CD1c-positive myeloid dendritic cell (primary cell): ENCODE measurements at regions not wholly inside any gene's neighbourhood (a gene's known extent, or its start where the extent isn't known, plus 50 kb on each side); places are given as distances from the start of the nearest gene placed in this dataset.

Experiments
- DNase-seq: peaks from one replicate; pipeline ENCODE4 v3.0.0-alpha.2; 2016; ENCODE audit errors: extremely low spot score

DNA sequence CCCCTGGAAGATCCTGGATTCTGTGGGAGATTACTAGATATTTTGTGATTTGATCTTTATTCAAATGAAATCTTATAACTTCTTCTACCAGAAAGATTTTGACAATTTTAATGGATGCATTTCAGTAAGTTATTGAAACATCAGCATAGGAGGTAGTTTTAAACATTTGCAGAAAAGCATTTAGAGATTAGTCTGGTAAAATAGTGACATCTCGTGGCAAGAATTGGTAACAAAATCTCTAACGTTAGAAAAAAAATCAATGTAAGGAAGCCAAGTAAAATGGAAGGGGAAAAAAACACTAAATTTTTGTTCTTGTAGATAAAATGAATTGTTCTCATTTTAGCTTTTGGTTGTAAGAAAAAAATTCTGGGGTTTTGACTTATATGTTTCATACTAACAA is 73.3 kb downstream of the TASL start:
- DNase-seq, result peak; percentile 18

DNA sequence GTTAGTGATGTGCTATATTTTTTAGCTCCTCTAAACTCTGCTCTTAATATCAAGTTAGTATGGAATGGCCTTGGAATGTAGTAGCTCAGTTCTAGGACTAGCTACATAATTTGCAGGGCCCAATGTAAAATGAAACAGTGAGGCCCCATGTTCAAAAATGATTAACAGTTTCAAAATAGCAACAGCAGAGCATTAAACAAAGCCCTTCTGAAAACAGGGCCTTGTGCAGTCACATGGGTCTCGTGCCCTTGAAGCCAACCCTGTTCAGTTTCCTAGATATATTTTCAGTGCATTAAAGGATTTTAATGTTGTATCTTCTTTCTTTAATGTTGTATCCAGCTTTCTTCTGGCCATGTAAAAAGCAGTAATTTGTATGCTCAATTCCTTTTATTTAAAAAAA is 82.1 kb downstream of the TASL start:
- DNase-seq, result no peak

DNA sequence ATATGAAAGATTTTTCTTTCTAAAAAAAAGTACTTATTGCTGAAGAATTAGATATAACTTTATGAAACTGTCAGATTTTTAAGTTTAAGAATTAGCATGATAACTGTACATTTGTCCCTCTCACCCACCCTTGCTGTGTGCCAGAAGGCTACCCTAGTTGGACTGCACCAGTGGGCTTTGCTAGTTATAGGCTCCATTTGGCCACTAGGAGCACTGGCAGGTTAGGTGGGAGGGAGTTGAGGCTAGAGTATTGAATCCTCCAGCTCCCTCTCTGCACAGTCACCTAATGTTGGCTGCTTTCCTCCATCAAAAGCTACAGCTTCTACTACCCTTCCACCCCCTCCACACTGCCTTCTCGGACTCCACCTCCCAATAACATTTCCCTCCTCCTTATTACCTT is 84.2 kb downstream of the TASL start:
- DNase-seq, result no peak

DNA sequence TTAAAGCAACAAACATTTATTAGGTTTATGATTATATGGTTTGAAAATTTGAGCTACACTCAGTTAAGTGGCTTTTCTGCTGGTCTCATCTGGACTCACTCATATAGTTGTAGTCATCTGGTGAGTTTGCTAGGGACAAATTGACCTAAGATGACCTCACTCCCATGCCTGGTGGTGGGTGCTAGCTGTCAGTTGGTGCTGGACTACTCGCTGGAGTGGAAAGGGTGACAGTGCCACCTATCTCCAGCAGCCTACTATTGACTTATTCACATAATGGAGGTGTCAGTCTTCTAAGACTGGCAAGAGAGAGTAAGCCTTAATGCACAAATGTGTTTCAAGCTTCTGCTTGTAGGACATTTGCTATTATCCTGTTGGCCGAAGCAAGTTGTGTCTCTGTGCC is 88.2 kb downstream of the TASL start:
- DNase-seq, result no peak

DNA sequence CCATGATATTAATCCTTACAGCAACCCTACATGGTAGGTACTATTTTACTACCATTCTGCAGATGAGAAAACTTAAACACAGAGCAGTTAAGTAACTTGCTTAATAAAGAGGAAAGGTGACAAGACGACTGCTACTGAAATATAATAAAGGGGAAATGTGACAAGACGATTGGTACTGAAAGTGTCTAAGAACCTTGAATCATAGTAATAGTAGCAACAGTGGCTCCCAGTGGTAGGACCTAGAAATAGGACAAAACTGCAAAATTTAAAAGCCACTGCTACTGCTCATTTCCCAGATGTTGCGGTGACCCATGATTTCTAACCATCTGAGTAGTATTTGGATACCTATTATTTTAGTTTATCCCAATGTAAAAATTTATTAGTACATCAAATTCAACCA is 89.5 kb downstream of the TASL start:
- DNase-seq, result no peak

DNA sequence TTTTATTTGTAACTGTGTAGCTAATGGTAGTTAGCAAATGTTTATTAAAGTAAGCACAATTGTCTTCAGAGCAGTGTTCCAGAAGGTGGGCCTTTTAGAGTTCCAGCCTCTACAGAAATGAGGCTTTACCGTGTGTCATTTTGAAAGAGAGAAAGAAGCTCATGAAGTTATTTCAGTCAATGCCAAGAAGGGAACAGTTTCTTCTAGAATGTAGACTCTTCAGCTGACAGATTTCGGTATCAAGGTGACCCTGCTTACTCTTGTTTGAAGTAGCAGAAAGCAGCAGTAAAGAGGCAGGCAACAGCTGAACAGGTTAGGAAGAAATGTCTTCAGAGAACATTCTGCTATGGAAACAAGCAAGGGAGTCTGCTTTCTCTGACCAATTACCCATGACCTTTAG is 93.6 kb downstream of the TASL start:
- no peak for DNase-seq

DNA sequence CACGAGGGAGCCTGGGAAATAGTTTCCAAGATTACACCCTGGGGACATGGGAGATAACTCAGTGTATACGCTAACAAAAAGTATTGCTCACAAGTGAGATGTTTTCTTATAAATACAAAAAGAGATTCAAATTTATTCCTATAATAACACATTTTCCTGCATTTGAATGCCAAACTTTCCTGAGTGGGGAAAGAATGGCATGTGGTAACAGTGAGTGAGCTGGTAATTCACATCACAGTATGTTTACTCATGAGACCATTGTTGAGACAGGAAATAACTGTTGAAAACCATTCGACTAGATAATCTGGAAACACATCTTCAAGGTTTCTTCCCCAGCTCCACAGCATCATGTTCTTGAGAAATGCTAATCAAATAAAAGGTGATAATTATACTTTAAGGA is 109.1 kb downstream of the TASL start:
- no peak for DNase-seq
